Neural cell (in vitro differentiated cells): ENCODE measurements at regions not wholly inside any gene's neighbourhood (a gene's known extent, or its start where the extent isn't known, plus 50 kb on each side); places are given as distances from the start of the nearest gene placed in this dataset.

Source experiments
- H2AFZ ChIP-seq: fragments of 200-600, 300-800 bp; sonication (generic), shearing (Covaris generic); 2 replicates; pipeline ENCODE4 v1.6.0; 2014; ENCODE audit warnings: low read depth, mild to moderate bottlenecking, antibody characterized with exemption, low read length, moderate library complexity
- H3F3A ChIP-seq: fragments of 200-600 bp; shearing (Covaris generic); 2 replicates; pipeline ENCODE4 v1.6.1; 2016; ENCODE audit warnings: mild to moderate bottlenecking, moderate library complexity, mixed read lengths, antibody characterized with exemption, low read length; ENCODE audit not compliant: insufficient read depth, poor library complexity, severe bottlenecking
- H3K27ac ChIP-seq: fragments of 200-600, 300-800 bp; sonication (generic), shearing (Covaris generic); 2 replicates; pipeline ENCODE4 v1.5.1; 2014; ENCODE audit warnings: mild to moderate bottlenecking, low read length, moderate library complexity
- H3K27me3 ChIP-seq: fragments of 300-800, 200-600 bp; sonication (generic), shearing (Covaris generic); 2 replicates; pipeline ENCODE4 v1.6.0; 2014; ENCODE audit warnings: mild to moderate bottlenecking, low read depth, low read length, moderate library complexity; ENCODE audit not compliant: insufficient read depth
- H3K36me3 ChIP-seq: fragments of 300-800, 200-600 bp; sonication (generic), shearing (Covaris generic); 2 replicates; pipeline ENCODE4 v1.5.1; 2014; ENCODE audit warnings: mild to moderate bottlenecking, antibody characterized with exemption, low read length, moderate library complexity; ENCODE audit not compliant: insufficient read depth
- H3K4me2 ChIP-seq: fragments of 300-800, 200-600 bp; sonication (generic), shearing (Covaris generic); 2 replicates; pipeline ENCODE4 v1.6.0; 2014; ENCODE audit warnings: mild to moderate bottlenecking, low read length
- H3K4me3 ChIP-seq: fragments of 300-800, 200-600 bp; sonication (generic), shearing (Covaris generic); 2 replicates; pipeline ENCODE4 v1.5.1; 2014; ENCODE audit warnings: mild to moderate bottlenecking, low read length, moderate library complexity
- H3K79me2 ChIP-seq: fragments of 200-600 bp; shearing (Covaris generic); replicated peaks from 2 replicates; pipeline ENCODE4 v1.6.0; 2014; ENCODE audit warnings: mild to moderate bottlenecking, low read length, moderate library complexity; ENCODE audit not compliant: insufficient read depth
- H3K9ac ChIP-seq: fragments of 300-800, 200-600 bp; sonication (generic), shearing (Covaris generic); 2 replicates; pipeline ENCODE4 v1.6.1; 2016; ENCODE audit warnings: mild to moderate bottlenecking, low read length, mixed read lengths
- H3K9me2 ChIP-seq: fragments of 200-600 bp; shearing (Covaris generic); 2 replicates; pipeline ENCODE4 v1.6.1; 2016; ENCODE audit warnings: mild to moderate bottlenecking, low read length, mixed read lengths; ENCODE audit not compliant: insufficient read depth
- H3K9me3 ChIP-seq: fragments of 200-600, 300-800 bp; sonication (generic), shearing (Covaris generic); 2 replicates; pipeline ENCODE4 v1.6.1; 2016; ENCODE audit warnings: mild to moderate bottlenecking, mixed run types, low read length, moderate library complexity, mixed read lengths
- H4K20me1 ChIP-seq: fragments of 200-600 bp; shearing (Covaris generic); 2 replicates; pipeline ENCODE4 v1.6.1; 2016; ENCODE audit warnings: mild to moderate bottlenecking, mixed run types; ENCODE audit not compliant: insufficient read depth
- CTCF ChIP-seq: fragments of 450-650 bp; IDR thresholded peaks from 2 replicates; pipeline ENCODE4 v1.5.1; 2014; ENCODE audit warnings: antibody characterized with exemption, mild to moderate bottlenecking, moderate library complexity; ENCODE audit not compliant: poor library complexity, severe bottlenecking
- EP300 ChIP-seq: fragments of 450-650 bp; conservative IDR thresholded peaks from 2 replicates; pipeline ENCODE4 v1.6.1; 2014; ENCODE audit warnings: antibody characterized with exemption, mild to moderate bottlenecking, moderate library complexity; ENCODE audit not compliant: poor library complexity, severe bottlenecking
- EZH2 ChIP-seq: fragments of 200-600, 300-800 bp; shearing (Covaris generic), sonication (generic); IDR thresholded peaks from 2 replicates; pipeline ENCODE4 v1.6.1; 2014; ENCODE audit warnings: antibody characterized with exemption, low read length, borderline replicate concordance, mild to moderate bottlenecking; ENCODE audit not compliant: insufficient read depth, poor library complexity, severe bottlenecking
- MXI1 ChIP-seq: fragments of 450-650 bp; conservative IDR thresholded peaks from 2 replicates; pipeline ENCODE4 v1.6.1; 2014; ENCODE audit warnings: antibody characterized with exemption, mild to moderate bottlenecking; ENCODE audit not compliant: poor library complexity, severe bottlenecking
- POLR2AphosphoS5 ChIP-seq: IDR thresholded peaks from 2 replicates; pipeline ENCODE4 v1.6.1; 2012
- RAD21 ChIP-seq: fragments of 450-650 bp; conservative IDR thresholded peaks from 2 replicates; pipeline ENCODE4 v1.6.1; 2014; ENCODE audit warnings: antibody characterized with exemption, mild to moderate bottlenecking, moderate library complexity
- REST ChIP-seq: IDR thresholded peaks from 2 replicates; pipeline ENCODE4 v1.6.1; 2012; ENCODE audit warnings: borderline replicate concordance
- SMC3 ChIP-seq: fragments of 450-650 bp; conservative IDR thresholded peaks from 2 replicates; pipeline ENCODE4 v1.6.1; 2014; ENCODE audit warnings: antibody characterized with exemption, mild to moderate bottlenecking, moderate library complexity; ENCODE audit not compliant: poor library complexity
- TAF1 ChIP-seq: IDR thresholded peaks from 2 replicates; pipeline ENCODE4 v1.6.1; 2012; ENCODE audit warnings: low read depth

GRCh38 chr16:73973174-73973573, 323.4 kb upstream of the PSMD7 start:
- no peak overlapping the region for H2AFZ ChIP-seq
- no peaks in the 10 kb centered on the region for H3K9me3 ChIP-seq
- no peak overlapping the region for H3K4me2 ChIP-seq
- no peak overlapping the region for H3K27ac ChIP-seq
- no peak overlapping the region for H3K4me3 ChIP-seq
- H4K20me1 ChIP-seq = no peaks in the 10 kb centered on the region
- peaks cover 9% of the 10 kb centered on the region for H3F3A ChIP-seq
- no peak for TF ChIP-seq TAF1
- no peak for TF ChIP-seq POLR2AphosphoS5
- no peak for TF ChIP-seq SMC3
- TF ChIP-seq MXI1 = no peak
- TF ChIP-seq EP300 = no peak
- TF ChIP-seq EZH2 = no peak
- TF ChIP-seq RAD21 = no peak
- no peak for TF ChIP-seq REST
- no peak for TF ChIP-seq CTCF
- no peaks in the 10 kb centered on the region for H3K36me3 ChIP-seq
- no peak overlapping the region for H3K9ac ChIP-seq
- no peaks in the 10 kb centered on the region for H3K79me2 ChIP-seq
- no peaks in the 10 kb centered on the region for H3K27me3 ChIP-seq
- no peaks in the 10 kb centered on the region for H3K9me2 ChIP-seq

- Histone ChIP-seq H3K27me3 (no peaks in the 10 kb centered on the region), H3F3A (peaks cover 4% of the 10 kb centered on the region), H3K79me2 (no peaks in the 10 kb centered on the region), H2AFZ (no peak overlapping the region), H3K9ac (no peak overlapping the region), H3K4me2 (no peak overlapping the region), H3K4me3 (no peak overlapping the region), H4K20me1 (no peaks in the 10 kb centered on the region), H3K9me3 (no peaks in the 10 kb centered on the region), H3K36me3 (no peaks in the 10 kb centered on the region), H3K27ac (no peak overlapping the region), H3K9me2 (no peaks in the 10 kb centered on the region)
- TF ChIP-seq EZH2 (no peak), EP300 (no peak)
Observed at GRCh38 chr16:73966851-73967250, 329.8 kb upstream of the PSMD7 start.

DNA sequence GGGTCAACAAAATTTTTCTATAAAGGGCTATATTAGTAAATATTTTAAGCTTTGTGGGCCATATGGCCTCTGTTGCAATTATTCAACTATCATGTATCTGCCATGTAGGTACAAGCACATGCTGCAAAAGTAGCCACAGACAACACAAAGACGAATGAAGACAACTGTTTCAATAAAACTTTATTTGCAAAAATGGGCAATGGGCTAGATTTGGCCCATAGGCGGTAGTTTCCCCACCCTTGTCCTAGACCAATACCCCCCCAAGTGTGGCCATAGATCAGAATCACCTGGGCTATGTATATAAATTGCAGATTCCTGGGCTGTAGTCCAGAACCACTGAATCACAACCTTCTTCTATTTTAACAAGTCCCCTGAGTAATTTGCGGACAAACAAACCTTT, 331.0 kb upstream of the PSMD7 start:
- Histone ChIP-seq H3K9ac (no peak overlapping the region), H3K9me3 (no peaks in the 10 kb centered on the region), H3K4me3 (no peak overlapping the region), H3K27me3 (no peaks in the 10 kb centered on the region), H3K9me2 (no peaks in the 10 kb centered on the region), H3F3A (no peaks in the 10 kb centered on the region), H3K79me2 (no peaks in the 10 kb centered on the region), H2AFZ (no peak overlapping the region), H3K4me2 (no peak overlapping the region), H3K36me3 (no peaks in the 10 kb centered on the region), H4K20me1 (no peaks in the 10 kb centered on the region), H3K27ac (no peak overlapping the region)
- TF ChIP-seq TAF1 = no peak
- no peak for TF ChIP-seq CTCF
- no peak for TF ChIP-seq RAD21
- TF ChIP-seq REST = no peak
